Upper lobe of left lung (tissue), 4 donors: ENCODE measurements at regions not wholly inside any gene's neighbourhood (a gene's known extent, or its start where the extent isn't known, plus 50 kb on each side); places are given as distances from the start of the nearest gene placed in this dataset.

Experiments
- EP300 ChIP-seq, 4 donors: sonication (generic); formaldehyde crosslinking; IDR thresholded peaks; one replicate each; pipeline ENCODE4 v1.5.1; 2017; ENCODE audit warnings: antibody characterized with exemption in 4 of 4, control low read depth in 2 of 4
- POLR2AphosphoS5 ChIP-seq, 2 donors: sonication (generic); formaldehyde crosslinking; IDR thresholded peaks; one replicate each; pipeline ENCODE4 v1.5.1; 2017; ENCODE audit warnings: antibody characterized with exemption in 2 of 2
- TF ChIP-seq, protein P1 (sequence below), 6 experiments: fragments of 450-650 bp in 4 of 6; fragments of 200-600 bp in 2 of 6; sonication (generic) in 2 of 6; IDR thresholded peaks; one replicate each; pipeline ENCODE4 v1.5.1; 2016 to 2019; ENCODE audit warnings: antibody characterized with exemption in 6 of 6

DNA sequence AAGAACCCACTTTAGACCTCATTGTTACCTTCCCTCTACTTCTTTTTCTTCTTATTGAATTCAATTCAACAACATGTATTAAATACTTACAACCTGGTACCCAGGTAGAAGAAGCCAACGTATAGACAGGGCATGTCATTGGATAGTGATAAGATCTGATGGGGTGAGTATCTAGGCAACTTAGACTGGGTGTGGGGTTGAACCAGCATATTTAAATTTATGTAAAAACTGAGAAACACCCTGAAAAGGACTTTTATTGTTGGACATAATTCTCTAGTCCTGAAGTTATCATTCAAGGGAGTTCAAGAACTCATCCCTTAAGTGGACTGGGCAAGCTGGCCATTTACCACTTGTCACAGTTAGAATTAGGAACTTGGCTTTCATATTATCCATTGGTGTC lies 139.2 kb downstream of the ZIC5 start:
- TF ChIP-seq, protein P1, sequence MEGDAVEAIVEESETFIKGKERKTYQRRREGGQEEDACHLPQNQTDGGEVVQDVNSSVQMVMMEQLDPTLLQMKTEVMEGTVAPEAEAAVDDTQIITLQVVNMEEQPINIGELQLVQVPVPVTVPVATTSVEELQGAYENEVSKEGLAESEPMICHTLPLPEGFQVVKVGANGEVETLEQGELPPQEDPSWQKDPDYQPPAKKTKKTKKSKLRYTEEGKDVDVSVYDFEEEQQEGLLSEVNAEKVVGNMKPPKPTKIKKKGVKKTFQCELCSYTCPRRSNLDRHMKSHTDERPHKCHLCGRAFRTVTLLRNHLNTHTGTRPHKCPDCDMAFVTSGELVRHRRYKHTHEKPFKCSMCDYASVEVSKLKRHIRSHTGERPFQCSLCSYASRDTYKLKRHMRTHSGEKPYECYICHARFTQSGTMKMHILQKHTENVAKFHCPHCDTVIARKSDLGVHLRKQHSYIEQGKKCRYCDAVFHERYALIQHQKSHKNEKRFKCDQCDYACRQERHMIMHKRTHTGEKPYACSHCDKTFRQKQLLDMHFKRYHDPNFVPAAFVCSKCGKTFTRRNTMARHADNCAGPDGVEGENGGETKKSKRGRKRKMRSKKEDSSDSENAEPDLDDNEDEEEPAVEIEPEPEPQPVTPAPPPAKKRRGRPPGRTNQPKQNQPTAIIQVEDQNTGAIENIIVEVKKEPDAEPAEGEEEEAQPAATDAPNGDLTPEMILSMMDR (IDR thresholded peaks at IDR 0.05) = no peak
- no peak for TF ChIP-seq POLR2AphosphoS5 (IDR thresholded peaks at IDR 0.05)
- no peak for TF ChIP-seq EP300 (IDR thresholded peaks at IDR 0.05)
